BLaER1 treated with 17β-estradiol and CSF1 and Interleukin-3, amounts not matched to agents 10 nM and 100 nM (cell line): ENCODE measurements at regions not wholly inside any gene's neighbourhood (a gene's known extent, or its start where the extent isn't known, plus 50 kb on each side); places are given as distances from the start of the nearest gene placed in this dataset.

ENCODE experiments used
- H3K27ac ChIP-seq, 11 experiments: shearing (Covaris generic); formaldehyde crosslinking; 2 replicates each; pipeline ENCODE4 v1.8.1; 2022
- H3K27me3 ChIP-seq, 11 experiments: shearing (Covaris generic); formaldehyde crosslinking; 2 replicates each; pipeline ENCODE4 v1.8.1; 2022
- H3K36me3 ChIP-seq, 11 experiments: shearing (Covaris generic); formaldehyde crosslinking; 2 replicates each; pipeline ENCODE4 v1.8.1; 2022
- H3K4me1 ChIP-seq, 10 experiments: shearing (Covaris generic); formaldehyde crosslinking; 2 replicates each; pipeline ENCODE4 v1.8.1; 2022
- H3K4me2 ChIP-seq, 11 experiments: shearing (Covaris generic); formaldehyde crosslinking; 2 replicates each; pipeline ENCODE4 v1.8.1; 2022
- H3K4me3 ChIP-seq, 10 experiments: shearing (Covaris generic); formaldehyde crosslinking; 2 replicates each; pipeline ENCODE4 v1.8.1; 2022
- H3K9ac ChIP-seq, 11 experiments: shearing (Covaris generic); formaldehyde crosslinking; 2 replicates each; pipeline ENCODE4 v1.8.1; 2022
- H3K9me3 ChIP-seq, 11 experiments: shearing (Covaris generic); formaldehyde crosslinking; replicated peaks in 1 of 11; 2 replicates each; pipeline ENCODE4 v1.8.1; 2022
- H4K20me1 ChIP-seq, 11 experiments: shearing (Covaris generic); formaldehyde crosslinking; 2 replicates each; pipeline ENCODE4 v1.8.1; 2022
- Cebpa-rat ChIP-seq, 11 experiments: shearing (Covaris generic); IDR thresholded peaks; 2 replicates each; pipeline ENCODE4 v1.8.1; 2022

DNA sequence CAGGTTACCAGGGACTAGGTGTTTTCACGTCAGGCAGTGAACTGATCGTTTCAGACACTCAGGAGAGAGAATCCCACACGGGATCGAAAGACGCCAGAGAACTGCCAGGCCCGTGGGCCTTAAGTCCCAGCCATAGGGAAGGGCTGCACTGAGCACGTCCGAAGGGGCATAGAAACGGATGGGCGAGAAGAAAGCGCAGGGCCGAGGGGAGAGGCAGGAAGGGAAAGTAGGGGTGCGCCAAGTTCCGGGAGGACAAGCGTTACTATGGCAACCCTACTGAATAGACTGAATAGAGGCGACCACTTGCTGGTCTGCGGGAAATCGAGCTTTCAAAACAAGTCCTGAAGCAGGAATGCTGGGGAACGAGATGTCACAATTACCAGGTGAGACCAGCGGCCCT lies 421.3 kb upstream of the NUPR2 start:
- Histone ChIP-seq H3K36me3 (no peaks in the 10 kb centered on the region), H3K4me2 (no peak overlapping the region), H3K9me3 (peaks cover 57 to 80% (median 64%) of the 10 kb centered on the region in 11 experiments), H3K4me1 (no peaks in the 10 kb centered on the region), H3K27ac (no peak overlapping the region), H3K4me3 (no peak overlapping the region), H3K9ac (no peak overlapping the region), H3K27me3 (no peaks in the 10 kb centered on the region), H4K20me1 (no peaks in the 10 kb centered on the region)
- TF ChIP-seq Cebpa-rat (IDR thresholded peaks at IDR 0.05): no peak

DNA sequence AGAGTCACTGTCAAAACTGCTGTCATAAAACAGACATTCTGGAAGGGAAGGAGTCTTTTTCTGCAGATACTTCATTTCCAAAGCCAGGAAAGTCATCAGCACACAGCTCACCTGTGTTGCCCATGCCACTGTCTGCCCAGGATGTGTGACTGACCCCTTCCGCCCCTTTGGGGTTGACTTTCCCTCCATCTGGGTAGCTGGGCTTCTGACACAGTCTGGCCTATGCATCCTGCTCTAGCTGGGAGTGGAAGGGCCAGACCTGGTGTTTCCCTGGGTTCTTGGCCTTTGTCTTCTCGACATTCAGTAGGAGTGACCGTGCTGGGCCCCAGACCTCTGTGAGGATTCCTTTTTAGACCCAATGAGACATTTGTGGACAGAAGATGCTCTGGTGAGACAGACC lies 378.9 kb upstream of the NUPR2 start:
- no peak overlapping the region for H3K4me3 ChIP-seq
- peaks cover 75 to 94% (median 81%) of the 10 kb centered on the region in 11 experiments for H3K9me3 ChIP-seq
- no peak overlapping the region for H3K27ac ChIP-seq
- no peaks in the 10 kb centered on the region for H4K20me1 ChIP-seq
- no peaks in the 10 kb centered on the region for H3K36me3 ChIP-seq
- H3K4me2 ChIP-seq: no peak overlapping the region
- no peaks in the 10 kb centered on the region for H3K4me1 ChIP-seq
- H3K9ac ChIP-seq: no peak overlapping the region
- TF ChIP-seq Cebpa-rat (IDR thresholded peaks at IDR 0.05): no peak
- no peaks in the 10 kb centered on the region for H3K27me3 ChIP-seq

- Histone ChIP-seq H3K4me2 (no peak overlapping the region), H3K4me1 (no peaks in the 10 kb centered on the region), H3K27me3 (no peaks in the 10 kb centered on the region), H3K9me3 (peaks cover 85 to 96% (median 89%) of the 10 kb centered on the region in 11 experiments), H4K20me1 (no peaks in the 10 kb centered on the region), H3K9ac (no peak overlapping the region), H3K4me3 (no peak overlapping the region), H3K27ac (no peak overlapping the region), H3K36me3 (no peaks in the 10 kb centered on the region)
- TF ChIP-seq Cebpa-rat (IDR thresholded peaks at IDR 0.05): no peak
Measured at GRCh38 chr7:56493704-56494450, 377.7 kb upstream of the NUPR2 start.

- H3K9ac ChIP-seq: no peak overlapping the region
- H3K4me1 ChIP-seq: no peaks in the 10 kb centered on the region
- no peaks in the 10 kb centered on the region for H4K20me1 ChIP-seq
- no peak overlapping the region for H3K4me3 ChIP-seq
- no peak overlapping the region for H3K27ac ChIP-seq
- TF ChIP-seq Cebpa-rat (IDR thresholded peaks at IDR 0.05): no peak
- H3K27me3 ChIP-seq: no peaks in the 10 kb centered on the region
- no peak overlapping the region for H3K4me2 ChIP-seq
- H3K36me3 ChIP-seq: no peaks in the 10 kb centered on the region
- H3K9me3 ChIP-seq: peaks cover 92 to 98% (median 94%) of the 10 kb centered on the region in 11 experiments
Measured at GRCh38 chr7:56493196-56493595, 377.0 kb upstream of the NUPR2 start.

GRCh38 chr7:56491636-56492425 lies 375.6 kb upstream of the NUPR2 start:
- Histone ChIP-seq H3K4me1 (no peaks in the 10 kb centered on the region), H3K27ac (no peak overlapping the region), H3K4me2 (no peak overlapping the region), H4K20me1 (no peaks in the 10 kb centered on the region), H3K4me3 (no peak overlapping the region), H3K36me3 (no peaks in the 10 kb centered on the region), H3K9me3 (peaks cover 91 to 100% (median 97%) of the 10 kb centered on the region in 11 experiments), H3K9ac (no peak overlapping the region), H3K27me3 (no peaks in the 10 kb centered on the region)
- TF ChIP-seq Cebpa-rat (IDR thresholded peaks at IDR 0.05): no peak

GRCh38 chr7:56483861-56484550 lies 367.8 kb upstream of the NUPR2 start:
- Histone ChIP-seq H4K20me1 (no peaks in the 10 kb centered on the region), H3K9ac (no peak overlapping the region), H3K4me3 (no peak overlapping the region), H3K9me3 (peaks cover 90 to 100% (median 97%) of the 10 kb centered on the region in 11 experiments), H3K27me3 (no peaks in the 10 kb centered on the region), H3K36me3 (no peaks in the 10 kb centered on the region), H3K27ac (no peak overlapping the region), H3K4me1 (no peaks in the 10 kb centered on the region), H3K4me2 (no peak overlapping the region)
- no peak for TF ChIP-seq Cebpa-rat (IDR thresholded peaks at IDR 0.05)

- Histone ChIP-seq H4K20me1 (no peaks in the 10 kb centered on the region), H3K4me1 (no peaks in the 10 kb centered on the region), H3K4me2 (no peak overlapping the region), H3K4me3 (no peak overlapping the region), H3K27me3 (no peaks in the 10 kb centered on the region), H3K27ac (no peak overlapping the region), H3K9ac (no peak overlapping the region), H3K36me3 (no peaks in the 10 kb centered on the region), H3K9me3 (peaks cover 90 to 100% (median 97%) of the 10 kb centered on the region in 11 experiments)
- TF ChIP-seq Cebpa-rat (IDR thresholded peaks at IDR 0.05): no peak
Measured at GRCh38 chr7:56483153-56483552, 366.9 kb upstream of the NUPR2 start.

DNA sequence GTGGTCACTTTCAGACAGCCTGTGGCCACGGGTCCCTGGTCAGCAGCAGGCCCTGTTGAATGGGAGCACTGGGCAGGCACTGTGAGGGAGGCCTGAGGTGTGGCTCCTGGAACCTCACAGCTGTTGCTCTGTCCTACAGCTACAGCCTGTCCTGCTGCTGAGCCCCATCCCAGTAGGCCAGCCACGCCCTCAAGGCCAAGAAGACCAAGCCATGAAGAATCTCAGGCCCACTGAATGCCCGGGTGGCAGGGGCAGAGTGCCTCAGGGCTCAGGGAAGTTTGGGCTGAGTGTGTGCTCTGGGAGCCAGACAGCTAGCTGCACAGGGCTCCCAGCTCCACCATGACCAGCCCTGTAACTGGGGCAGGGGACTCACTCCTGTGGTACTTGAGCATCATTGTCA lies 363.5 kb upstream of the NUPR2 start:
- Histone ChIP-seq H3K9me3 (peaks cover 98 to 100% (median 100%) of the 10 kb centered on the region in 11 experiments), H3K27me3 (no peaks in the 10 kb centered on the region)
- no peak for TF ChIP-seq Cebpa-rat (IDR thresholded peaks at IDR 0.05)

DNA sequence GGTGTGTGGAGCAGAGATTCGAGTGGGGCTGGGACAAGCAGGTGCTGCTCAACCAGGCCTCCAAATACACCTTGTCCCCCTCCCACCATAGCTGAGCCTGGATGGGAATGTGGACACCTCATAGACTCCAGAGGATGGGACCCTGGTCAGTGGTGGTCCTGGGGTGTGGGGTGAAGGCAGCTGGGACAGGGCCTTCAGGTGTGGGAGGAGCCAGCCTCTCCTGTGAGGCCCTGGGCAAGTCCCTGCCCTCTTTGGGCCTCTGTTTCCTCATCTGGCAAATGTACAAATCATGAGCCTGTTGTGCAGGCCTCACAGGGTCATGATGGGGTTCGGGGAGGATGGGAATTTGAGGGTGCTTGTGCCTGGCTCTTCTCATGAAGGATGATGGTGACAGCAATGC lies 362.9 kb upstream of the NUPR2 start:
- no peaks in the 10 kb centered on the region for H3K4me1 ChIP-seq
- no peaks in the 10 kb centered on the region for H4K20me1 ChIP-seq
- H3K4me2 ChIP-seq: no peak overlapping the region
- H3K9me3 ChIP-seq: peaks cover 98 to 100% (median 100%) of the 10 kb centered on the region in 11 experiments
- no peak overlapping the region for H3K4me3 ChIP-seq
- H3K36me3 ChIP-seq: no peaks in the 10 kb centered on the region
- no peak overlapping the region for H3K27ac ChIP-seq
- no peaks in the 10 kb centered on the region for H3K27me3 ChIP-seq
- no peak overlapping the region for H3K9ac ChIP-seq
- TF ChIP-seq Cebpa-rat (IDR thresholded peaks at IDR 0.05): no peak

More for the DNA sequence above, 363.5 kb upstream of the NUPR2 start:
- Histone ChIP-seq H3K4me1 (no peaks in the 10 kb centered on the region), H3K4me2 (no peak overlapping the region), H3K27ac (no peak overlapping the region), H3K36me3 (no peaks in the 10 kb centered on the region), H4K20me1 (no peaks in the 10 kb centered on the region), H3K9ac (no peak overlapping the region), H3K4me3 (no peak overlapping the region)
